Skeletal muscle tissue (tissue), 3 donors: ENCODE measurements at regions not wholly inside any gene's neighbourhood (a gene's known extent, or its start where the extent isn't known, plus 50 kb on each side); places are given as distances from the start of the nearest gene placed in this dataset.

ENCODE experiments used
- H3K27ac ChIP-seq: one replicate; pipeline ENCODE4 v1.7.0; 2013; ENCODE audit warnings: mild to moderate bottlenecking, low read depth, low read length, inconsistent platforms
- H3K27me3 ChIP-seq, 3 donors: one replicate each; pipeline ENCODE4 v1.7.0; 2013; ENCODE audit warnings: low read length in 3 of 3; ENCODE audit not compliant: control insufficient read depth in 3 of 3, insufficient read depth in 3 of 3
- H3K36me3 ChIP-seq, 3 donors: one replicate each; pipeline ENCODE4 v1.7.0; 2013; ENCODE audit warnings: low read length in 3 of 3; ENCODE audit not compliant: control insufficient read depth in 3 of 3, insufficient read depth in 3 of 3
- H3K4me1 ChIP-seq, 3 donors: one replicate each; pipeline ENCODE4 v1.7.0; 2013; ENCODE audit warnings: low read length in 3 of 3, mild to moderate bottlenecking in 3 of 3; ENCODE audit not compliant: control insufficient read depth in 3 of 3, insufficient read depth in 3 of 3
- H3K4me3 ChIP-seq, 3 donors: one replicate each; pipeline ENCODE4 v1.7.0; 2013; ENCODE audit warnings: low read length in 3 of 3
- H3K9ac ChIP-seq, 3 donors: one replicate each; pipeline ENCODE4 v1.7.0; 2013; ENCODE audit warnings: low read length in 3 of 3, mild to moderate bottlenecking in 3 of 3, moderate library complexity in 2 of 3, low read depth in 1 of 3
- H3K9me3 ChIP-seq, 3 donors: one replicate each; pipeline ENCODE4 v1.7.0; 2013; ENCODE audit warnings: low read length in 3 of 3; ENCODE audit not compliant: control insufficient read depth in 3 of 3
- donor health status: Osteomylitis.

- Histone ChIP-seq H3K27ac (no peak overlapping the region), H3K9me3 (no peaks in the 10 kb centered on the region), H3K4me3 (no peak overlapping the region), H3K4me1 (no peaks in the 10 kb centered on the region), H3K36me3 (no peaks in the 10 kb centered on the region), H3K9ac (no peak overlapping the region), H3K27me3 (no peaks in the 10 kb centered on the region)
Measured at GRCh38 chr7:40921589-40922315, 781.1 kb downstream of the INHBA start.

DNA sequence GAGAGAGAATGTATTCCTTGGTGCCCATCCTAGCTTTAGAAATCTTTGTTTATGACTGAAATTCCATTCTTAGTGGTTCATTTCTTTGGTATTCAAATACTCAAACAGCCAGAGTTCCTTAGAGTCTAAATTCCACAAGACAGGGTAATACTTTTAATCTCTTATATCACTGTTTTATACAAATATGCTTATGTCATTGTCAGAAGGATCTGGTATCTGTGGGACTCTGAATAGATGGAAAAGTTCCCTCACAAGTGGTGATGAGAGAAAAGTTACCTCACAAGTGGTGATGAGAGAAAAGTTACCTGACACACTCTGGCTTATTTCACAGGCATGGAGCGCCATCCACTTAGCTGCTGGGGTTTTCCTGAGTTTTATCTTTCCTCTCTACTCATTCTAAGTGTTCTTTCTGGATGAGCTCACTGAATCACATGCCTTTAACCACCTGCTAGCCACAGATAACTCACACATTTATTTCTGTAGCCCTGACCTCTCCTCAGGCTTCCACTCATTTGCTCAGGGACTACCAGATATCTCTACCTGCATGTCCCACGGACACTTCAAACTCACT is 784.0 kb downstream of the SUGCT start:
- no peak overlapping the region for H3K9ac ChIP-seq

GRCh38 chr7:40916813-40917212 is 782.0 kb downstream of the SUGCT start:
- H3K4me3 ChIP-seq, result no peak overlapping the region
- H3K9ac ChIP-seq, result no peak overlapping the region
- H3K36me3 ChIP-seq, result no peaks in the 10 kb centered on the region
- H3K9me3 ChIP-seq, result no peaks in the 10 kb centered on the region
- no peak overlapping the region for H3K27ac ChIP-seq
- H3K4me1 ChIP-seq, result no peaks in the 10 kb centered on the region
- H3K27me3 ChIP-seq, result no peaks in the 10 kb centered on the region

More for the DNA sequence above, 784.0 kb downstream of the SUGCT start:
- Histone ChIP-seq H3K27ac (no peak overlapping the region), H3K27me3 (no peaks in the 10 kb centered on the region), H3K36me3 (no peaks in the 10 kb centered on the region), H3K4me3 (no peak overlapping the region), H3K4me1 (no peaks in the 10 kb centered on the region), H3K9me3 (no peaks in the 10 kb centered on the region)

GRCh38 chr7:40915071-40915470 is 780.3 kb downstream of the SUGCT start:
- no peaks in the 10 kb centered on the region for H3K27me3 ChIP-seq
- no peak overlapping the region for H3K27ac ChIP-seq

More at GRCh38 chr7:40915071-40915470, 780.3 kb downstream of the SUGCT start:
- Histone ChIP-seq H3K9ac (no peak overlapping the region), H3K4me1 (no peaks in the 10 kb centered on the region), H3K9me3 (no peaks in the 10 kb centered on the region), H3K36me3 (no peaks in the 10 kb centered on the region), H3K4me3 (no peak overlapping the region)
